H1 (cell line): ENCODE measurements at regions not wholly inside any gene's neighbourhood (a gene's known extent, or its start where the extent isn't known, plus 50 kb on each side); places are given as distances from the start of the nearest gene placed in this dataset.

Experiments
- CTCF ChIA-PET: fragments of 300-600 bp; sonication (Branson Sonifier 250); formaldehyde crosslinking; loops from one replicate; lab custom pipeline; 2021; ENCODE audit not compliant: partially characterized antibody; lab: Charles Lee
- POLR2A ChIA-PET: fragments of 300-600 bp; sonication (Branson Sonifier 250); formaldehyde crosslinking; loops from one replicate; lab custom pipeline; 2021; ENCODE audit warnings: inconsistent platforms; ENCODE audit not compliant: partially characterized antibody; lab: Charles Lee
- DNase-seq, 2 experiments: peaks; one replicate each; pipeline versions ENCODE4 v3.0.0 to v3.0.0-alpha.2; 2010 to 2022; ENCODE audit warnings: low spot score in 2 of 2, low read depth in 1 of 2, mixed read lengths in 1 of 2
- FAIRE-seq: peaks from 2 replicates; lab custom pipeline; 2011; peaks lifted over from hg19 to GRCh38; lab: Jason Lieb, UNC
- H2AFZ ChIP-seq: 2 replicates; pipeline ENCODE4 v1.8.1; 2012; ENCODE audit warnings: low read length, inconsistent platforms
- H2AK5ac ChIP-seq: 2 replicates; pipeline ENCODE4 v1.6.1; 2013; ENCODE audit warnings: low read depth, low read length
- H2BK120ac ChIP-seq: replicated peaks from 2 replicates; pipeline ENCODE3; 2013; ENCODE audit warnings: low read depth, low read length, inconsistent platforms
- H2BK12ac ChIP-seq: 2 replicates; pipeline ENCODE4 v1.6.1; 2013; ENCODE audit warnings: low read depth, low read length
- H2BK15ac ChIP-seq: 2 replicates; pipeline ENCODE4 v1.6.1; 2013; ENCODE audit warnings: low read length
- H2BK20ac ChIP-seq: 2 replicates; pipeline ENCODE4 v1.6.1; 2013; ENCODE audit warnings: low read length
- H2BK5ac ChIP-seq: 2 replicates; pipeline ENCODE4 v1.6.1; 2013; ENCODE audit warnings: low read depth, low read length
- H3K14ac ChIP-seq: 2 replicates; pipeline ENCODE4 v1.6.1; 2013; ENCODE audit warnings: inconsistent platforms; ENCODE audit not compliant: insufficient read length
- H3K18ac ChIP-seq: 2 replicates; pipeline ENCODE4 v1.6.1; 2013; ENCODE audit warnings: low read length; ENCODE audit errors: extremely low read depth
- H3K23ac ChIP-seq: 2 replicates; pipeline ENCODE4 v1.6.1; 2013; ENCODE audit warnings: inconsistent platforms; ENCODE audit not compliant: insufficient read length
- H3K23me2 ChIP-seq: 2 replicates; pipeline ENCODE4 v1.6.1; 2013; ENCODE audit warnings: low read depth, low read length
- H3K27ac ChIP-seq: 2 replicates; pipeline ENCODE4 v1.6.1; 2011; ENCODE audit warnings: low read depth, low read length, inconsistent platforms
- H3K27me3 ChIP-seq, 4 experiments: replicated peaks in 1 of 4; 1 replicate in 1 of 4; 2 replicates in 3 of 4; pipeline versions ENCODE4 v1.6.1 to v1.8.1; 2011 to 2013; ENCODE audit warnings: low read length in 3 of 4, mild to moderate bottlenecking in 3 of 4, inconsistent platforms in 2 of 4, mixed read lengths in 2 of 4, moderate library complexity in 1 of 4; ENCODE audit not compliant: control insufficient read depth in 3 of 4, insufficient read depth in 3 of 4; ENCODE audit errors: extremely low read depth in 1 of 4
- H3K36me3 ChIP-seq, 4 experiments: 2 replicates each; pipeline versions ENCODE4 v1.6.1 to v1.8.1; 2011 to 2013; ENCODE audit warnings: mild to moderate bottlenecking in 4 of 4, low read length in 3 of 4, moderate library complexity in 2 of 4, control low read depth in 1 of 4, inconsistent platforms in 1 of 4; ENCODE audit not compliant: insufficient read depth in 4 of 4, control insufficient read depth in 2 of 4
- H3K4ac ChIP-seq: replicated peaks from 2 replicates; pipeline ENCODE3; 2013; ENCODE audit warnings: low read length, low read depth, mixed read lengths, inconsistent platforms; ENCODE audit not compliant: insufficient read length
- H3K4me1 ChIP-seq, 4 experiments: replicated peaks in 1 of 4; 1 replicate in 1 of 4; 2 replicates in 3 of 4; pipeline versions ENCODE4 v1.6.1 to v1.8.1; 2011 to 2013; ENCODE audit warnings: low read length in 3 of 4, inconsistent platforms in 2 of 4, mixed read lengths in 1 of 4; ENCODE audit not compliant: insufficient read depth in 4 of 4, control insufficient read depth in 3 of 4
- H3K4me2 ChIP-seq, 2 experiments: 2 replicates each; pipeline versions ENCODE4 v1.6.1 to v1.8.1; 2011 to 2013; ENCODE audit warnings: low read depth in 2 of 2, low read length in 2 of 2, control low read depth in 1 of 2, inconsistent platforms in 1 of 2, mild to moderate bottlenecking in 1 of 2; ENCODE audit not compliant: insufficient read depth in 1 of 2
- H3K4me3 ChIP-seq, 4 experiments: fragments of 200-600, 300-600 bp in 1 of 4; sonication (generic), shearing (Covaris generic), sonication (Bioruptor Twin) in 1 of 4; 2 replicates each; pipeline versions ENCODE4 v1.5.1 to v1.8.1; 2011 to 2016; ENCODE audit warnings: low read length in 4 of 4, low read depth in 3 of 4, control low read depth in 2 of 4, inconsistent platforms in 2 of 4, mild to moderate bottlenecking in 2 of 4, mixed read lengths in 1 of 4, moderate library complexity in 1 of 4; ENCODE audit not compliant: insufficient read depth in 2 of 4; ENCODE audit errors: extremely low read depth in 1 of 4
- H3K56ac ChIP-seq: replicated peaks from 2 replicates; pipeline ENCODE3; 2013; ENCODE audit warnings: low read depth, mild to moderate bottlenecking, mixed read lengths, low read length, inconsistent platforms; ENCODE audit not compliant: insufficient read length
- H3K79me1 ChIP-seq: 2 replicates; pipeline ENCODE4 v1.6.1; 2013; ENCODE audit warnings: low read depth, low read length, control low read depth
- H3K79me2 ChIP-seq, 2 experiments: 2 replicates each; pipeline versions ENCODE4 v1.6.1 to v1.8.1; 2012 to 2013; ENCODE audit warnings: low read length in 2 of 2, mild to moderate bottlenecking in 2 of 2, inconsistent platforms in 1 of 2; ENCODE audit not compliant: insufficient read depth in 2 of 2, control insufficient read depth in 1 of 2
- H3K9ac ChIP-seq, 4 experiments: replicated peaks in 1 of 4; 1 replicate in 1 of 4; 2 replicates in 3 of 4; pipeline versions ENCODE4 v1.6.1 to v1.8.1; 2011 to 2013; ENCODE audit warnings: low read depth in 3 of 4, low read length in 3 of 4, control low read depth in 2 of 4, mild to moderate bottlenecking in 2 of 4, moderate library complexity in 2 of 4, inconsistent platforms in 1 of 4; ENCODE audit errors: extremely low read depth in 1 of 4
- H3K9me3 ChIP-seq, 2 experiments: 2 replicates each; pipeline versions ENCODE4 v1.6.1 to v1.8.1; 2012 to 2013; ENCODE audit warnings: mild to moderate bottlenecking in 2 of 2, moderate library complexity in 2 of 2, control low read depth in 1 of 2, inconsistent platforms in 1 of 2, low read depth in 1 of 2, low read length in 1 of 2, mixed read lengths in 1 of 2; ENCODE audit not compliant: insufficient read depth in 2 of 2
- H4K20me1 ChIP-seq, 2 experiments: replicated peaks in 1 of 2; 2 replicates each; pipeline versions ENCODE3 to v1.8.1; 2011 to 2013; ENCODE audit warnings: inconsistent platforms in 2 of 2, low read length in 2 of 2, mild to moderate bottlenecking in 1 of 2; ENCODE audit not compliant: insufficient read depth in 2 of 2, control insufficient read depth in 1 of 2
- H4K5ac ChIP-seq: 2 replicates; pipeline ENCODE4 v1.6.1; 2013; ENCODE audit warnings: low read length, low read depth, mixed read lengths, inconsistent platforms; ENCODE audit not compliant: insufficient read length
- H4K8ac ChIP-seq: 2 replicates; pipeline ENCODE4 v1.8.0; 2013; ENCODE audit warnings: mild to moderate bottlenecking, moderate library complexity, low read length, inconsistent platforms; ENCODE audit not compliant: insufficient read depth; ENCODE audit errors: extremely low read depth
- H4K91ac ChIP-seq: replicated peaks from 2 replicates; pipeline ENCODE3; 2013; ENCODE audit warnings: low read length, mixed read lengths, inconsistent platforms; ENCODE audit not compliant: insufficient read length
- ATF3 ChIP-seq: IDR thresholded peaks from 2 replicates; pipeline ENCODE4 v1.6.1; 2011; ENCODE audit warnings: low read depth, mild to moderate bottlenecking, low read length; ENCODE audit not compliant: insufficient read depth
- CHD1 ChIP-seq: IDR thresholded peaks from 2 replicates; pipeline ENCODE4 v1.6.1; 2012; ENCODE audit warnings: low read depth, low read length, improper control_type of control experiment
- HDAC6 ChIP-seq: IDR thresholded peaks from one replicate; pipeline ENCODE4 v1.7.1; 2012; ENCODE audit warnings: low read depth, mild to moderate bottlenecking, inconsistent platforms, low read length, moderate library complexity
- KDM5A ChIP-seq: fragments of 200-600 bp; IDR thresholded peaks from 2 replicates; pipeline ENCODE4 v1.7.1; 2012; ENCODE audit warnings: mild to moderate bottlenecking, low read length, inconsistent platforms, mixed read lengths
- MAX ChIP-seq: IDR thresholded peaks from 2 replicates; pipeline ENCODE4 v1.6.1; 2012; ENCODE audit warnings: inconsistent platforms
- PHF8 ChIP-seq: fragments of 200-600 bp; sonication (generic); conservative IDR thresholded peaks from 2 replicates; pipeline ENCODE4 v1.7.1; 2012; ENCODE audit warnings: low read depth, mild to moderate bottlenecking, inconsistent platforms, low read length, moderate library complexity
- RBBP5 ChIP-seq: IDR thresholded peaks from 2 replicates; pipeline ENCODE4 v1.7.1; 2012; ENCODE audit warnings: low read depth, mild to moderate bottlenecking, inconsistent platforms, low read length, moderate library complexity, borderline replicate concordance
- TCF12 ChIP-seq: IDR thresholded peaks from 2 replicates; pipeline ENCODE4 v1.6.1; 2011; ENCODE audit warnings: low read depth, mild to moderate bottlenecking, low read length
- USF2 ChIP-seq: IDR thresholded peaks from 2 replicates; pipeline ENCODE4 v1.6.1; 2011; ENCODE audit warnings: low read length, improper control_type of control experiment

- TF ChIP-seq HDAC6 = no peak
- no peak for TF ChIP-seq RBBP5
- no peak for TF ChIP-seq CHD1
- no peak for TF ChIP-seq PHF8
- no peak for TF ChIP-seq TCF12
- no peak for TF ChIP-seq ATF3
- TF ChIP-seq USF2 = no peak
- no peak for TF ChIP-seq MAX
- no peak for TF ChIP-seq KDM5A
- Histone ChIP-seq H3K4ac (no peak overlapping the region), H3K18ac (no peak overlapping the region), H3K9me3 (no peaks in the 10 kb centered on the region), H2BK20ac (no peak overlapping the region), H3K23me2 (no peaks in the 10 kb centered on the region), H2BK5ac (no peak overlapping the region), H3K23ac (no peak overlapping the region), H4K20me1 (no peaks in the 10 kb centered on the region), H2BK120ac (no peak overlapping the region), H4K8ac (no peak overlapping the region), H2AK5ac (no peak overlapping the region), H3K4me3 (no peak overlapping the region), H3K79me2 (no peaks in the 10 kb centered on the region), H3K79me1 (no peaks in the 10 kb centered on the region), H3K14ac (no peak overlapping the region), H3K4me1 (no peaks in the 10 kb centered on the region; a peak in 1 of 7 replicates), H3K36me3 (no peaks in the 10 kb centered on the region), H2BK12ac (no peak overlapping the region), H3K27me3 (no peaks in the 10 kb centered on the region), H3K4me2 (no peak overlapping the region), H3K9ac (no peak overlapping the region), H2BK15ac (no peak overlapping the region), H4K91ac (no peak overlapping the region), H4K5ac (no peak overlapping the region), H3K27ac (no peak overlapping the region), H3K56ac (no peak overlapping the region), H2AFZ (no peak overlapping the region)
- DNase-seq (no peak), FAIRE-seq (no peak)
- ChIA-PET POLR2A (no interaction called here), CTCF (interaction anchor here (1.4 kb wide), 1 partner anchor 38 kb away, joined by 3 read pairs; no protein-coding TSS in a partner anchor)
These were observed 134.5 kb upstream of the CCDC68 start for GRCh38 chr18:55093808-55094207.
